Astrocyte (in vitro differentiated cells and primary cell): ENCODE measurements at regions not wholly inside any gene's neighbourhood (a gene's known extent, or its start where the extent isn't known, plus 50 kb on each side); places are given as distances from the start of the nearest gene placed in this dataset.
"Not testable (repeated sequence)": the region's sequence is repeated elsewhere in the genome, so short reads cannot be mapped to it uniquely, and the experiment has no call there.

ENCODE experiments used
- DNase-seq: peaks from one replicate; pipeline ENCODE4 v3.0.0-alpha.2; 2010; ENCODE audit warnings: low read depth
- FAIRE-seq: peaks from 2 replicates; lab custom pipeline; 2011; peaks lifted over from hg19 to GRCh38; lab: Jason Lieb, UNC
- H2AFZ ChIP-seq: 2 replicates; pipeline ENCODE4 v1.6.0; 2012; ENCODE audit warnings: low read depth, low read length, inconsistent platforms
- H3K27ac ChIP-seq: 2 replicates; pipeline ENCODE4 v1.5.1; 2011; ENCODE audit warnings: low read depth, low read length, inconsistent platforms
- H3K27me3 ChIP-seq: 2 replicates; pipeline ENCODE4 v1.6.0; 2011; ENCODE audit warnings: low read length, inconsistent platforms; ENCODE audit not compliant: insufficient read depth
- H3K36me3 ChIP-seq: 2 replicates; pipeline ENCODE4 v1.5.1; 2011; ENCODE audit warnings: low read length, inconsistent platforms; ENCODE audit not compliant: insufficient read depth
- H3K4me1 ChIP-seq: 2 replicates; pipeline ENCODE4 v1.5.1; 2011; ENCODE audit warnings: low read length, inconsistent platforms; ENCODE audit not compliant: insufficient read depth
- H3K4me2 ChIP-seq: 2 replicates; pipeline ENCODE4 v1.6.0; 2012; ENCODE audit warnings: low read length, inconsistent platforms
- H3K4me3 ChIP-seq: 2 replicates; pipeline ENCODE4 v1.5.1; 2011; ENCODE audit warnings: low read depth, mild to moderate bottlenecking, low read length, inconsistent platforms; ENCODE audit not compliant: insufficient read depth
- H3K79me2 ChIP-seq: 2 replicates; pipeline ENCODE4 v1.6.0; 2012; ENCODE audit warnings: mild to moderate bottlenecking, low read length, inconsistent platforms; ENCODE audit not compliant: insufficient read depth
- H3K9ac ChIP-seq: 2 replicates; pipeline ENCODE4 v1.6.0; 2012; ENCODE audit warnings: mild to moderate bottlenecking, low read length, inconsistent platforms
- H3K9me3 ChIP-seq: 2 replicates; pipeline ENCODE4 v1.5.1; 2012; ENCODE audit warnings: low read depth, mild to moderate bottlenecking, low read length, inconsistent platforms; ENCODE audit not compliant: insufficient read depth
- H4K20me1 ChIP-seq: 2 replicates; pipeline ENCODE4 v1.6.0; 2012; ENCODE audit warnings: low read length, inconsistent platforms; ENCODE audit not compliant: insufficient read depth
- H3K27ac Mint-ChIP-seq: one replicate; pipeline ENCODE4 v1.8.0; 2021; ENCODE audit warnings: mild to moderate bottlenecking, mixed read lengths; ENCODE audit not compliant: unreplicated experiment
- H3K27me3 Mint-ChIP-seq: one replicate; pipeline ENCODE4 v1.8.0; 2021; ENCODE audit warnings: low read depth, mixed read lengths; ENCODE audit not compliant: unreplicated experiment
- H3K36me3 Mint-ChIP-seq: one replicate; pipeline ENCODE4 v1.8.0; 2021; ENCODE audit warnings: low read depth, mixed read lengths; ENCODE audit not compliant: unreplicated experiment
- H3K4me1 Mint-ChIP-seq: one replicate; pipeline ENCODE4 v1.8.0; 2021; ENCODE audit warnings: low read depth, mixed read lengths; ENCODE audit not compliant: unreplicated experiment
- H3K4me3 Mint-ChIP-seq: one replicate; pipeline ENCODE4 v1.8.0; 2021; ENCODE audit warnings: mild to moderate bottlenecking, moderate library complexity, mixed read lengths; ENCODE audit not compliant: unreplicated experiment
- H3K9me3 Mint-ChIP-seq: one replicate; pipeline ENCODE4 v1.8.0; 2021; ENCODE audit warnings: mild to moderate bottlenecking, mixed read lengths; ENCODE audit not compliant: unreplicated experiment
- CTCF ChIP-seq: IDR thresholded peaks from 2 replicates; pipeline ENCODE4 v1.5.1; 2011; ENCODE audit warnings: low read depth, mild to moderate bottlenecking, inconsistent platforms, low read length, moderate library complexity; ENCODE audit not compliant: insufficient read depth
- EZH2 ChIP-seq: IDR thresholded peaks from 2 replicates; pipeline ENCODE4 v1.6.1; 2012; ENCODE audit warnings: mild to moderate bottlenecking, low read length, inconsistent platforms; ENCODE audit not compliant: insufficient read depth

GRCh38 chr2:54038835-54039234, 68.0 kb upstream of the PSME4 start:
- Mint-ChIP-seq H3K27me3 (no peaks in the 10 kb centered on the region), H3K36me3 (peaks cover 6% of the 10 kb centered on the region), H3K9me3 (peaks cover 3% of the 10 kb centered on the region), H3K4me1 (peaks cover 3% of the 10 kb centered on the region), H3K27ac (no peak overlapping the region), H3K4me3 (no peak overlapping the region)
- no peaks in the 10 kb centered on the region for H3K4me1 ChIP-seq
- H3K4me3 ChIP-seq, result no peak overlapping the region
- no peaks in the 10 kb centered on the region for H3K27me3 ChIP-seq
- H3K9me3 ChIP-seq, result no peaks in the 10 kb centered on the region
- no peaks in the 10 kb centered on the region for H3K36me3 ChIP-seq
- H2AFZ ChIP-seq, result no peak overlapping the region
- H3K4me2 ChIP-seq, result no peak overlapping the region
- DNase-seq, result no peak
- H4K20me1 ChIP-seq, result no peaks in the 10 kb centered on the region
- no peaks in the 10 kb centered on the region for H3K79me2 ChIP-seq
- no peak overlapping the region for H3K27ac ChIP-seq
- TF ChIP-seq CTCF (no peak), EZH2 (no peak)
- no peak for FAIRE-seq
- H3K9ac ChIP-seq, result no peak overlapping the region

- DNase-seq, H3K27ac Mint-ChIP-seq, H2AFZ ChIP-seq, H3K4me3 Mint-ChIP-seq, H3K4me2 ChIP-seq, H3K27me3 Mint-ChIP-seq, H3K4me3 ChIP-seq, H3K27ac ChIP-seq, H3K4me1 ChIP-seq, H3K9me3 Mint-ChIP-seq, H3K36me3 Mint-ChIP-seq, FAIRE-seq, H3K9ac ChIP-seq, H4K20me1 ChIP-seq, H3K27me3 ChIP-seq, H3K4me1 Mint-ChIP-seq, H3K36me3 ChIP-seq, H3K9me3 ChIP-seq, H3K79me2 ChIP-seq: not testable (repeated sequence)
These were observed 60.5 kb upstream of the PSME4 start for GRCh38 chr2:54031288-54031687.

DNA sequence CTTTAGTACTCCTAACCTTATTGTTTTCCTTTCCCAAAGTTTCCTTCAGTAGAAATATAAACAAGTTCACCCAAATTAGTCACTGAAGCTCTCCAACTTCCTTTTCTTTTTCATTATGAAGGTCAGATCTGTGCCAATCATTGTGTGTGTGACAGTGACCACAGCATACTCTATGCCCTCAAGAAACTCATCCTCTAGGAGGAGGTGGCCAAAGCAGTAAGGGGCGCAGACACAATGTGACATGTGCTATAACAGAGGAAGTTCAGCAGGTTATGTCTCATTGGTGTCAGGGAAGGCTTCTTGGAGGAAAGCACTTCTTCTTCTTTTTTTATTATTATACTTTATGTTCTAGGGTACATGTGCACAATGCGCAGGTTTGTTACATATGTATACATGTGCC, 60.0 kb upstream of the PSME4 start:
- FAIRE-seq (no peak), DNase-seq (no peak)
- Histone ChIP-seq H3K79me2 (no peaks in the 10 kb centered on the region), H3K36me3 (no peaks in the 10 kb centered on the region), H3K9me3 (no peaks in the 10 kb centered on the region), H3K27me3 (no peaks in the 10 kb centered on the region), H3K9ac (no peak overlapping the region), H3K4me2 (no peak overlapping the region), H4K20me1 (no peaks in the 10 kb centered on the region), H3K4me1 (no peaks in the 10 kb centered on the region), H2AFZ (no peak overlapping the region), H3K4me3 (no peak overlapping the region), H3K27ac (peak overlapping the region; percentile 13)
- Mint-ChIP-seq H3K9me3 (peaks cover 4% of the 10 kb centered on the region), H3K27ac (peak overlapping the region; percentile 86), H3K27me3 (no peaks in the 10 kb centered on the region), H3K36me3 (peaks cover 3% of the 10 kb centered on the region), H3K4me3 (no peak overlapping the region), H3K4me1 (peaks cover 10% of the 10 kb centered on the region)
- TF ChIP-seq CTCF, result no peak
- TF ChIP-seq EZH2, result no peak
